KMS-11 (cell line): ENCODE measurements at regions not wholly inside any gene's neighbourhood (a gene's known extent, or its start where the extent isn't known, plus 50 kb on each side); places are given as distances from the start of the nearest gene placed in this dataset.

ENCODE experiments used
- H2AFZ ChIP-seq: fragments of 200-600 bp; sonication (generic); 2 replicates; pipeline ENCODE4 v1.6.1; 2016; ENCODE audit warnings: antibody characterized with exemption, mixed run types, low read depth
- H3K27ac ChIP-seq: fragments of 200-600 bp; sonication (generic); 2 replicates; pipeline ENCODE4 v1.6.1; 2016; ENCODE audit warnings: mild to moderate bottlenecking, mixed run types
- H3K27me3 ChIP-seq: fragments of 200-600 bp; sonication (generic); 2 replicates; pipeline ENCODE4 v1.6.1; 2017; ENCODE audit warnings: mild to moderate bottlenecking, low read depth, mixed run types, moderate library complexity; ENCODE audit not compliant: insufficient read depth
- H3K36me3 ChIP-seq: fragments of 200-600 bp; sonication (generic); 2 replicates; pipeline ENCODE4 v1.6.1; 2017; ENCODE audit warnings: mild to moderate bottlenecking, mixed run types; ENCODE audit not compliant: insufficient read depth
- H3K4me1 ChIP-seq: fragments of 200-600 bp; sonication (generic); 2 replicates; pipeline ENCODE4 v1.6.1; 2016; ENCODE audit warnings: mild to moderate bottlenecking, low read depth, mixed run types; ENCODE audit not compliant: poor library complexity, severe bottlenecking
- H3K4me2 ChIP-seq: fragments of 200-600 bp; sonication (generic); 2 replicates; pipeline ENCODE4 v1.7.0; 2016; ENCODE audit warnings: mild to moderate bottlenecking, mixed run types
- H3K4me3 ChIP-seq: fragments of 200-600 bp; sonication (generic); IDR thresholded peaks from 2 replicates; pipeline ENCODE4 v1.6.1; 2017; ENCODE audit warnings: low read depth, low read length, mixed read lengths; ENCODE audit not compliant: insufficient read depth
- H3K79me2 ChIP-seq: fragments of 200-600 bp; sonication (generic); 2 replicates; pipeline ENCODE4 v1.6.1; 2016; ENCODE audit warnings: low read depth, mixed run types; ENCODE audit not compliant: insufficient read depth
- H3K9ac ChIP-seq: fragments of 200-600 bp; sonication (generic); 2 replicates; pipeline ENCODE4 v1.6.1; 2016; ENCODE audit warnings: mild to moderate bottlenecking, mixed run types
- H4K20me1 ChIP-seq: fragments of 200-600 bp; sonication (generic); 2 replicates; pipeline ENCODE4 v1.6.1; 2016; ENCODE audit warnings: mild to moderate bottlenecking, mixed run types; ENCODE audit not compliant: insufficient read depth
- TF ChIP-seq, protein P1 (sequence below): fragments of 200-600 bp; sonication (generic); conservative IDR thresholded peaks from 2 replicates; pipeline ENCODE4 v1.6.1; 2017; ENCODE audit warnings: low read depth, mild to moderate bottlenecking, antibody characterized with exemption, low read length, moderate library complexity, mixed read lengths

DNA sequence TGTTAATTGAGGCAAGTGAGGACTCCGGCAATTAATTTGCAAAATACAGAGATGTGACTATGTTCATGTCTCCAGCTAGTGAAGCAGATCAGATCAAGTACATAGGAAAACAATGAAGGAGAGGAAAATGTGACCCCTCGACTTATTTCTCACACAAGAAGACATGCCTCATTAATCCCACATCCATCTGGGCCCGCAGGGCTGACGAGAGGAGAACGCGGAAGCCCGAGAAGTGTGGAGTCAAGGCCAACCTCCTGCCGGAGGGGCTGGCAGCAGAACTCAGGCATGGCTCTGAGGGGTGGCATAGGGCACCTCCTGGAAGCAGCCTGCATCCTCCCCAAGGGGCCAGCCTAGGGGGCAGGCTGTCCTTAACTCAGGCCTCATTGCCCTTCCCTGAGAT is 54.4 kb downstream of the ZNF503 start:
- H2AFZ ChIP-seq = no peak overlapping the region
- no peaks in the 10 kb centered on the region for H3K79me2 ChIP-seq
- no peaks in the 10 kb centered on the region for H3K27me3 ChIP-seq
- no peak overlapping the region for H3K4me2 ChIP-seq
- H3K36me3 ChIP-seq = no peaks in the 10 kb centered on the region
- H3K9ac ChIP-seq = no peak overlapping the region
- H3K27ac ChIP-seq = no peak overlapping the region
- H4K20me1 ChIP-seq = no peaks in the 10 kb centered on the region
- H3K4me3 ChIP-seq = no peak overlapping the region
- TF ChIP-seq, protein P1, sequence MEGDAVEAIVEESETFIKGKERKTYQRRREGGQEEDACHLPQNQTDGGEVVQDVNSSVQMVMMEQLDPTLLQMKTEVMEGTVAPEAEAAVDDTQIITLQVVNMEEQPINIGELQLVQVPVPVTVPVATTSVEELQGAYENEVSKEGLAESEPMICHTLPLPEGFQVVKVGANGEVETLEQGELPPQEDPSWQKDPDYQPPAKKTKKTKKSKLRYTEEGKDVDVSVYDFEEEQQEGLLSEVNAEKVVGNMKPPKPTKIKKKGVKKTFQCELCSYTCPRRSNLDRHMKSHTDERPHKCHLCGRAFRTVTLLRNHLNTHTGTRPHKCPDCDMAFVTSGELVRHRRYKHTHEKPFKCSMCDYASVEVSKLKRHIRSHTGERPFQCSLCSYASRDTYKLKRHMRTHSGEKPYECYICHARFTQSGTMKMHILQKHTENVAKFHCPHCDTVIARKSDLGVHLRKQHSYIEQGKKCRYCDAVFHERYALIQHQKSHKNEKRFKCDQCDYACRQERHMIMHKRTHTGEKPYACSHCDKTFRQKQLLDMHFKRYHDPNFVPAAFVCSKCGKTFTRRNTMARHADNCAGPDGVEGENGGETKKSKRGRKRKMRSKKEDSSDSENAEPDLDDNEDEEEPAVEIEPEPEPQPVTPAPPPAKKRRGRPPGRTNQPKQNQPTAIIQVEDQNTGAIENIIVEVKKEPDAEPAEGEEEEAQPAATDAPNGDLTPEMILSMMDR = no peak
- no peaks in the 10 kb centered on the region for H3K4me1 ChIP-seq

DNA sequence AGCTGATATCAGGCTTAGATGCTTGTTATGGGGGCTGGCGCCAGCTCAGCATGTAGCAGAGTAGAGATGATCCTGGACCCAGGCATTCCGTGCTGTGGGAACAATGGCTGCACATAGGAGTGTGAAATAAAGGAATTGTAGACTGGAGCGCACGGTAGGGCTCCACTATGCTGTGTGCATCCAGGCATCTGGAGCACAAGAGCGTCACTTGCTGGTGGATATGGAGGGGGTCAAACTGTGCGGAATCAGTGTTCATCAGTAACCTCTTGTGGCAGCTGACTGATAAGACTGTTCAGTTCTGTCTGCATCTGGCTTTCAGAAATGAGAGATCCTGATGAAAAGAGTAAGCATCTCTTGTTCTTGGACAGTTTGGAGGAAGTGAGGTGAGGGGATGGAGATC is 55.8 kb downstream of the ZNF503 start:
- H3K4me2 ChIP-seq = no peak overlapping the region
- H4K20me1 ChIP-seq = no peaks in the 10 kb centered on the region
- no peak overlapping the region for H3K27ac ChIP-seq
- H2AFZ ChIP-seq = no peak overlapping the region
- no peaks in the 10 kb centered on the region for H3K4me1 ChIP-seq
- TF ChIP-seq, protein P1 = no peak
- no peaks in the 10 kb centered on the region for H3K79me2 ChIP-seq
- no peak overlapping the region for H3K9ac ChIP-seq
- H3K4me3 ChIP-seq = no peak overlapping the region
- no peaks in the 10 kb centered on the region for H3K27me3 ChIP-seq
- H3K36me3 ChIP-seq = no peaks in the 10 kb centered on the region

GRCh38 chr10:75344170-75344569 is 57.4 kb downstream of the ZNF503 start:
- TF ChIP-seq, protein P1 = no peak

GRCh38 chr10:75342397-75342796 is 59.2 kb downstream of the ZNF503 start:
- Histone ChIP-seq H3K9ac (no peak overlapping the region), H3K4me1 (no peaks in the 10 kb centered on the region), H3K4me3 (no peak overlapping the region), H4K20me1 (no peaks in the 10 kb centered on the region), H3K4me2 (no peak overlapping the region), H3K27ac (no peak overlapping the region), H3K79me2 (no peaks in the 10 kb centered on the region), H2AFZ (no peak overlapping the region), H3K36me3 (no peaks in the 10 kb centered on the region), H3K27me3 (no peaks in the 10 kb centered on the region)
- TF ChIP-seq, protein P1 = no peak

More at GRCh38 chr10:75344170-75344569, 57.4 kb downstream of the ZNF503 start:
- Histone ChIP-seq H3K27me3 (no peaks in the 10 kb centered on the region), H4K20me1 (no peaks in the 10 kb centered on the region), H3K4me3 (no peak overlapping the region), H3K9ac (no peak overlapping the region), H3K36me3 (no peaks in the 10 kb centered on the region), H2AFZ (no peak overlapping the region), H3K4me1 (no peaks in the 10 kb centered on the region), H3K4me2 (no peak overlapping the region), H3K79me2 (no peaks in the 10 kb centered on the region), H3K27ac (no peak overlapping the region)

GRCh38 chr10:75335983-75336382 is 65.6 kb downstream of the ZNF503 start:
- Histone ChIP-seq H3K27ac (no peak overlapping the region), H3K4me3 (no peak overlapping the region), H4K20me1 (no peaks in the 10 kb centered on the region), H2AFZ (no peak overlapping the region), H3K9ac (no peak overlapping the region), H3K36me3 (no peaks in the 10 kb centered on the region), H3K27me3 (no peaks in the 10 kb centered on the region), H3K4me2 (no peak overlapping the region), H3K4me1 (no peaks in the 10 kb centered on the region), H3K79me2 (no peaks in the 10 kb centered on the region)
- TF ChIP-seq, protein P1 = no peak
